ENCODE measurements at regions not wholly inside any gene's neighbourhood (a gene's known extent, or its start where the extent isn't known, plus 50 kb on each side); places are given as distances from the start of the nearest gene placed in this dataset.

DNA sequence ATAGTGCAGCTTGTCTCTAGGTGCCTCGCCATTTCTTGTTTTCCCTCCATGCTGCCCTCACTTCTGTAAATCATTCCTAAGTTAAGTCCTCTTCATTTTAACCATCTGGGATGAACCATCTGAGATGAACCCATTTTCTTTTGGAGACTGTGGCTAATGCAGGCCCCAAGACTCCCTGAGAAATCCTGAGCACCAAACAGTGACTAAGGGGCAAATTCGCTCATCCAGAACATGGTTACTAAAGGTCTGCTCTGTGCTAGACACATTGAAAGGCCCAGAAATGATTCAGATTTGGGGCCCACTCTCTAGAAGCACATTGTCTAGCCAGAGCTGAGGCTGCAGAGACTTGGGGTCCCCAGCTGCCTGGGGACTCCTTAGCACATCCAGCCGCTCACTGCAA lies 151.9 kb upstream of the CTTNBP2NL start:
- Mint-ChIP-seq H3K4me1 (no peaks in the 10 kb centered on the region), H3K36me3 (no peaks in the 10 kb centered on the region), H3K9me3 (no peaks in the 10 kb centered on the region), H3K4me3 (no peak overlapping the region), H3K27ac (no peak overlapping the region), H3K27me3 (peaks cover 5 to 36% (median 25%) of the 10 kb centered on the region in 3 donors)
- ATAC-seq (ENCODE audit: low read depth in 2 of 2) (no peak), DNase-seq (no peak)

DNA sequence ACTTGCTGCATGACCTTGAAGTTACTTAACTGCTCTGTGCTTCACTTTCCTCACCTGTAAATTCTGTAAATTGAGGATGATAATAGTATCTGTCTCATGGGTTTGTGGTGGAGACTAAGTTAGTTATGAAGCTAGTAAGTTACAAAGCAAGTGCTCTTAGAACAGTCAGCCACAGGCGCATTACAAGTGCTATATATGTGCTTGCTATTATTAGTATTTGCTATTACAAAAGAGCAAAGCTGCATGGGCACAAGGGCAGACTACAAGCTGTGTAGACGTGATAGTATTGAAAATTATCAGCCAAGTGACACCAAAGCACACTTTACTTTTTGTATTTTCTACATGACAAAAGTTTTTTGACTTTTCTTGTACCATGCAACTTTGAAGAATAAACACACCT lies 150.9 kb upstream of the CTTNBP2NL start:
- Mint-ChIP-seq H3K36me3 (no peaks in the 10 kb centered on the region), H3K4me3 (no peak overlapping the region), H3K4me1 (no peaks in the 10 kb centered on the region), H3K27me3 (peaks cover 5 to 35% (median 22%) of the 10 kb centered on the region in 3 donors), H3K9me3 (no peaks in the 10 kb centered on the region), H3K27ac (no peak overlapping the region)
- DNase-seq (no peak), ATAC-seq (ENCODE audit: low read depth in 2 of 2) (no peak)

GRCh38 chr1:112247036-112247597 lies 148.9 kb upstream of the CTTNBP2NL start:
- H3K27ac Mint-ChIP-seq: no peak overlapping the region
- ATAC-seq (ENCODE audit: low read depth in 2 of 2) (no peak), DNase-seq (no peak)
- H3K9me3 Mint-ChIP-seq: no peaks in the 10 kb centered on the region
- no peaks in the 10 kb centered on the region for H3K36me3 Mint-ChIP-seq
- H3K27me3 Mint-ChIP-seq: peaks cover 11 to 29% (median 18%) of the 10 kb centered on the region in 3 donors
- H3K4me3 Mint-ChIP-seq: no peak overlapping the region
- no peaks in the 10 kb centered on the region for H3K4me1 Mint-ChIP-seq

- Mint-ChIP-seq H3K36me3 (no peaks in the 10 kb centered on the region), H3K27me3 (peaks cover 13 to 32% (median 23%) of the 10 kb centered on the region in 3 donors), H3K4me3 (no peak overlapping the region), H3K27ac (no peak overlapping the region), H3K4me1 (no peaks in the 10 kb centered on the region), H3K9me3 (no peaks in the 10 kb centered on the region)
- DNase-seq (no peak), ATAC-seq (ENCODE audit: low read depth in 2 of 2) (no peak)
These were observed 148.1 kb upstream of the CTTNBP2NL start for GRCh38 chr1:112247961-112248360.

DNA sequence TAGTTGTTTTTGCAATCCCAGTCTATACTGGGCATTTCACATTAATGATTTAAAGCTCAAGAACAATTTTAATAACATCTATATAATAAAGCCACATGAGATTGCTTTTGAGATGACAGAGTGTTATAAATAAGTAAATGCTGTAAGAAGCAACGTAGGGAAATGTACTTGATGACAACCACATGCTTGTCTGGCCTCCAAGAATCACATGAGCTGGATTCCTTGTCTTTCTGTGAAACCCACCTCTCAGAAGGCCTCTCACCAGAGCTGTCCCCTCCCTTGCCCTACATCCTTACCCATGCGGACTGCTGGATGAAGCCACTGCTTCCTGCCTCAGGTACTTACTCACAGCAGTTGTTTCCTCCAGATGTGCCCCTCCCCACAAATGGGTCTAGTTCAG lies 145.1 kb upstream of the CTTNBP2NL start:
- Mint-ChIP-seq H3K9me3 (no peaks in the 10 kb centered on the region), H3K36me3 (no peaks in the 10 kb centered on the region), H3K27ac (no peak overlapping the region), H3K4me3 (no peak overlapping the region), H3K27me3 (peaks cover 21 to 51% (median 32%) of the 10 kb centered on the region in 3 donors), H3K4me1 (no peaks in the 10 kb centered on the region)
- ATAC-seq (ENCODE audit: low read depth in 2 of 2): no peak
- no peak for DNase-seq

- Mint-ChIP-seq H3K27me3 (peaks cover 21 to 57% (median 35%) of the 10 kb centered on the region in 3 donors), H3K4me3 (no peak overlapping the region), H3K9me3 (no peaks in the 10 kb centered on the region), H3K4me1 (no peaks in the 10 kb centered on the region), H3K36me3 (no peaks in the 10 kb centered on the region), H3K27ac (peak overlapping the region in 1 of 6 donors; percentile 56)
- DNase-seq: no peak
- ATAC-seq (ENCODE audit: low read depth in 2 of 2): no peak
These were observed 144.1 kb upstream of the CTTNBP2NL start for GRCh38 chr1:112251766-112252506.

DNA sequence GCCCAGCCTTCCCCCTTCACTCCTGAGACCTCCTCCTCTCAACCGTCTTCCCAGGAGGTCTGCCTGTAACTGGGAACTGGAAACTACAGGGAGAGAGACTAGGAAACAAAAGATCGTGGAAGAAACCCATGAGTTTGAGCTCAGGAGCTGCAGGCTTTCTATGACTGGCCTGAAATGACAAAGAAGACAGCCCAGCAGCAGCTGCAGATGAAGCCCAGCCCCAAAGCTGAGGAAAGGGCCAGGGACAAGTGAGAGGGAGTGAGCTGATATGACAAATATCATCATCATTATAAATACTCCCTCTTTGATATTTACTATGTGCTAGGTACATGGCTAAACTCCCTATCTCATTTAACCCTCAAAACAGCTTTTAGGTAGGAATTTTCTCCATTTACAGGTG lies 142.6 kb upstream of the CTTNBP2NL start:
- Mint-ChIP-seq H3K9me3 (no peaks in the 10 kb centered on the region), H3K27ac (peak overlapping the region in 1 of 6 donors; percentile 64), H3K27me3 (peaks cover 21 to 61% (median 39%) of the 10 kb centered on the region in 3 donors), H3K4me3 (no peak overlapping the region), H3K4me1 (no peaks in the 10 kb centered on the region), H3K36me3 (no peaks in the 10 kb centered on the region)
- no peak for DNase-seq
- no peak for ATAC-seq (ENCODE audit: low read depth in 2 of 2)

DNA sequence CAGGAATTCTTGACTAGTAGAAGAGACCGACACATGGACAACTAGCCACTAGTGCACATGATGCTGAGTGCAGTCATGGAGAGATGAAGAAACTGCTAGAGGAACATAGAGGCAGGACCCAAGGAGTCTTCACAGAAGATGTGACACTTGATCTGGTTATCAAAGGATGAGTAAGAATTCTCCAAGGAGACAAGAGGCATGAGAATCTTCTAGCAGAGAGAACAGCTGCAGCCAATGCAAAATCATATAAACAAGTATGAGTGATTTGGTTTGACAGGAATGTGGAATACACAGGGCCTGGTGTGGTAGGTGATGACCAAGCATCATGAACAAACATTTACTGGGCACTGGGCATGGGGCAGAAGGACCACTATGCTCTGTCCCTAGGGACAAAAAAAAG lies 140.9 kb upstream of the CTTNBP2NL start:
- Mint-ChIP-seq H3K4me1 (no peaks in the 10 kb centered on the region), H3K9me3 (no peaks in the 10 kb centered on the region), H3K4me3 (no peak overlapping the region), H3K27me3 (peaks cover 21 to 57% (median 32%) of the 10 kb centered on the region in 3 donors), H3K36me3 (no peaks in the 10 kb centered on the region), H3K27ac (no peak overlapping the region)
- DNase-seq (no peak), ATAC-seq (ENCODE audit: low read depth in 2 of 2) (no peak)

GRCh38 chr1:112256411-112256810 lies 139.6 kb upstream of the CTTNBP2NL start:
- H3K36me3 Mint-ChIP-seq: no peaks in the 10 kb centered on the region
- DNase-seq (no peak), ATAC-seq (ENCODE audit: low read depth in 2 of 2) (no peak)
- H3K9me3 Mint-ChIP-seq: no peaks in the 10 kb centered on the region
- H3K4me1 Mint-ChIP-seq: no peaks in the 10 kb centered on the region
- H3K27ac Mint-ChIP-seq: no peak overlapping the region
- peaks cover 22 to 64% (median 36%) of the 10 kb centered on the region in 3 donors for H3K27me3 Mint-ChIP-seq
- no peak overlapping the region for H3K4me3 Mint-ChIP-seq

DNA sequence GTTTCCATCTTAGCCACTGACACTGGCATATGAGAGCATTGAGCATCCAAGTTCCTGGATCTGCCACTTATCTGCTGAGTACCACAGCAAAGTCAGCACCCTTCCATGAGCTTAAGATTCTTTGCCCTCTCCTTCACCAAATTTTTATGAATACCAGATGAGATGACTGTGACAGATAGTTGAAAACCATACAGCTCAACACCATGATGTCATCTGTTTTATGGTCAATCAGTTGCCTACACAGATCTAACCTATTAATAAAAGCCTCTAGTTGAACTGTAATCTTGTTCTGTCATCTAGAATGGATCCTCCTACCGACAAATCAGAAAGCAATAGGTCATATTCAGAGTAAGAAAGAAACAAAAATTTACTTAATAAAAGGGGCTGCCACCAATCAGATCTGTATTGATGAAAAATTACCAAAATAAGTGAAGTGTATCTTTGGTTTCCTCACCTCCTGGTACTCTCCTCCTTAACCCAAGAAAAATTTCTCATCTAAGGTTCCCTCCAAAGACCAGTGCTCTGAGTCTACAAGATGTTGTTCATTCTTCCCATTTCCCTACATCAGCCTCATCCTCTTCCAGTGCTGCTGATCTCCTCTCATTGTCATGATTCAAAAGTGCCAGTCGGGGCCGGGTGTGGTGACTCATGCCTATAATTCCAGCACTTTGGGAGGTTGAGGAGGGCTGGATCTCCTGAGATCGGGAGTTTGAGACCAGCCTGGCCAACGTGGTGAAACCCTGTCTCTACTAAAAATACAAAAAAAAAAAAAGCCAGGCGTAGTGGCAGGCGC lies 138.8 kb upstream of the CTTNBP2NL start:
- no peak for ATAC-seq (ENCODE audit: low read depth in 2 of 2)
- Mint-ChIP-seq H3K27ac (no peak overlapping the region), H3K4me1 (no peaks in the 10 kb centered on the region), H3K4me3 (peak overlapping the region in 1 of 8 donors; percentile 53), H3K27me3 (peaks cover 18 to 64% (median 33%) of the 10 kb centered on the region in 3 donors), H3K9me3 (no peaks in the 10 kb centered on the region), H3K36me3 (no peaks in the 10 kb centered on the region)
- DNase-seq: no peak

GRCh38 chr1:112260699-112261098 lies 135.3 kb upstream of the CTTNBP2NL start:
- Mint-ChIP-seq H3K27ac (no peak overlapping the region), H3K4me3 (no peak overlapping the region), H3K36me3 (no peaks in the 10 kb centered on the region), H3K27me3 (peaks cover 32 to 36% (median 35%) of the 10 kb centered on the region in 3 donors), H3K4me1 (no peaks in the 10 kb centered on the region), H3K9me3 (no peaks in the 10 kb centered on the region)
- ATAC-seq (ENCODE audit: low read depth in 2 of 2) (no peak), DNase-seq (no peak)

- H3K27me3 Mint-ChIP-seq: peaks cover 36 to 39% (median 37%) of the 10 kb centered on the region in 3 donors
- no peak overlapping the region for H3K27ac Mint-ChIP-seq
These were observed 133.7 kb upstream of the CTTNBP2NL start for GRCh38 chr1:112262316-112262715.

DNA sequence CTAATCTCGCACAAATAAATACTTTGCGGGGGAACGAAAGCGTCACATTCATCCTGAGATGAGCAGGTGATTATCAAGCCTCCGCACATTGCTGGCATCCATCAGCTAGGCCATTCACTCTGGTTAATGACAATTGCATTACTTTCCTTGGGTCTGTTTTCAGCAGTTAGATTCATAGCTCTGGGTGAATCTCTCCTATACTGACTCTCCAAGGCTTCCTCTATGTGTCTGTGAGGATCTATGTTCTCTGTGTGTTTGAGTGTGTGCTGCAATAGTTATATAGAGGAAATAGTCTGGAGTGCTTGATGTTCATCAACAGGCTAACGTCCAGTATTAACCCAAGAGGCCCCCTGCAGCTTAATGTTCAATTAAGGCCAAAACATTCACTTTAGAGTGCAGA lies 133.0 kb upstream of the CTTNBP2NL start:
- Mint-ChIP-seq H3K4me3 (no peak overlapping the region), H3K27ac (no peak overlapping the region), H3K9me3 (no peaks in the 10 kb centered on the region), H3K27me3 (peaks cover 36 to 39% (median 36%) of the 10 kb centered on the region in 3 donors), H3K36me3 (no peaks in the 10 kb centered on the region), H3K4me1 (no peaks in the 10 kb centered on the region)
- ATAC-seq (ENCODE audit: low read depth in 2 of 2) (no peak), DNase-seq (no peak)

More at GRCh38 chr1:112262316-112262715, 133.7 kb upstream of the CTTNBP2NL start:
- no peaks in the 10 kb centered on the region for H3K9me3 Mint-ChIP-seq
- H3K4me3 Mint-ChIP-seq: no peak overlapping the region
- DNase-seq (no peak), ATAC-seq (ENCODE audit: low read depth in 2 of 2) (no peak)
- no peaks in the 10 kb centered on the region for H3K36me3 Mint-ChIP-seq
- H3K4me1 Mint-ChIP-seq: no peaks in the 10 kb centered on the region

GRCh38 chr1:112263453-112263852 lies 132.6 kb upstream of the CTTNBP2NL start:
- no peak for ATAC-seq (ENCODE audit: low read depth in 2 of 2)
- Mint-ChIP-seq H3K9me3 (no peaks in the 10 kb centered on the region), H3K4me3 (no peak overlapping the region), H3K27ac (no peak overlapping the region), H3K4me1 (no peaks in the 10 kb centered on the region), H3K27me3 (peaks cover 31 to 39% (median 36%) of the 10 kb centered on the region in 3 donors), H3K36me3 (no peaks in the 10 kb centered on the region)
- DNase-seq: no peak
